ENCODE measurements at regions not wholly inside any gene's neighbourhood (a gene's known extent, or its start where the extent isn't known, plus 50 kb on each side); places are given as distances from the start of the nearest gene placed in this dataset.

DNA sequence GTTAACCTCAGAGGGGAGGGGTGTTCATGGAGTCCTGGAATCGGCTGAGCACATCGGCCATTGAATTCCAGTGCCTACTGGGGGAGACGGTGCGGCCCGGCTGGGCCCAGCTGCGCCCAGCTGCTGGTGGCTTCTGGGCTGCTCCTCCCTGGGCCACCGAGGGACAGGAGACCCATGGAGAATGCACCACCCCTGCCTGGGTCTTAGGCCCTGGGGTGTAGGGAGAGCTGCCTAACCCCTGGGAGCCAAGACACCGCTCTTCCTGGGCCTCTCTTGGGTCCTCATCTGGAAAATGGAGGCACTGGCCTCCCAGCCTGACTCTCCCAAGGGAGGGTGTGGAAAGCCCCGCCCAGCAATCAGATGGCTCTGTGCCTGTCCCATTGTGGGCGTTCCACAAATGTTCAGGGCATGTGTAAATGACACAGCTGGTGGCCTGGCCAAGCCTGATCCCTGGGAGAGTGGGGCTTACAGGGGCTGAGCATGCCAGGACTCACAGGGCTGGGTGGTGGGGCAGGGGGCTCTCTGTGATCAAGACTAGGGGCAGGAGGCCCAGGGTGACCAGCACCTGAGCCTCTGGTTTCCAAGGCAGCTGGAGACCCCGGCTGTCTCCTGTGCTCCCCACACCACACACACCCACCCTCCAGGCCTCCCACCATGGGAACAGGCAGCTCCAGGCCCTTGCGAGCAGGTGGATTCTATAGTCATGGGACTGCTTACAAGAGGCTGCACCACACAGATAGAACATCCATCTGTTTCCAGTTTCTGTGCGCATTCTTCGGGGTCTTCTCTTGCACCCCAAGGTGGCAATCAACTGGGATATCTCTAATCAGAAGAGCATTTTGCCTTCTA, 150.9 kb downstream of the URI1 start:
- no peak overlapping the region for H3K4me2 ChIP-seq (ENCODE audit: insufficient read depth, low read length)
- no peak overlapping the region for H2AFZ ChIP-seq (ENCODE audit: low read depth, low read length)
- H3K9me3 ChIP-seq (replicated peaks; ENCODE audit: control insufficient read depth, insufficient read depth, low read depth, low read length) = no peaks in the 10 kb centered on the region
- H3K9ac ChIP-seq (ENCODE audit: insufficient read depth in 1 of 2, low read depth in 2 of 2, low read length in 2 of 2) = no peak overlapping the region
- BruUV-seq (replicated peaks) = no TSS peak
- H3K4me3 ChIP-seq = no peak overlapping the region
- intact Hi-C loops (cut with micrococcal nuclease) (no loop called here), in situ Hi-C loops (cut with MboI) (no loop called here)
- H3K27me3 ChIP-seq (ENCODE audit: control insufficient read depth in 2 of 2, insufficient read depth in 2 of 2, low read length in 2 of 2) = peaks cover 22 to 54% of the 10 kb centered on the region in 2 experiments
- peaks cover 0 to 3% of the 10 kb centered on the region in 2 experiments; a peak in 1 of 5 replicates for H3K4me1 ChIP-seq (replicated peaks in 1 of 2; ENCODE audit: control insufficient read depth in 2 of 2, insufficient read depth in 2 of 2, low read length in 2 of 2)
- H4K20me1 ChIP-seq (replicated peaks; ENCODE audit: control insufficient read depth, insufficient read depth, low read length) = no peaks in the 10 kb centered on the region
- TF ChIP-seq RBFOX2 (IDR thresholded peaks at IDR 0.05; ENCODE audit: low read depth, low read length) (no peak), HDAC2 (IDR thresholded peaks at IDR 0.05) (no peak), EGR1 (conservative IDR thresholded peaks at IDR 0.05) (no peak), HLTF (IDR thresholded peaks at IDR 0.05) (no peak), KLF6 (CRISPR knock-in tag; IDR thresholded peaks at IDR 0.05; ENCODE audit: borderline replicate concordance) (no peak)
- FAIRE-seq = no peak
- DNase-seq (ENCODE audit: extremely low read depth in 1 of 4, low spot score in 3 of 4) = no peak
- WGBS (ENCODE audit: insufficient coverage, low coverage, missing lambda C conversion rate) = 2% methylated on average over 14 of the region's 14 CpGs
- ATAC-seq = peak; percentile 50; the same call in 2 of the 3 replicates
- no peaks in the 10 kb centered on the region for H3K36me3 ChIP-seq (ENCODE audit: control insufficient read depth, insufficient read depth, low read length)
- no peak overlapping the region for H3K27ac ChIP-seq (ENCODE audit: extremely low read depth, low read depth, low read length)
- ChIA-PET POLR2A (interaction anchor here (1.1 kb wide), 1 partner anchor 9 kb away, joined by 3 read pairs; no protein-coding TSS in a partner anchor), CTCF (ENCODE audit: low intra/inter-chr PET ratio) (no interaction called here)
- H3K9me1 ChIP-seq (ENCODE audit: control insufficient read depth, insufficient read depth, low read length) = no peaks in the 10 kb centered on the region
- no peaks in the 10 kb centered on the region for H3K79me2 ChIP-seq (ENCODE audit: control insufficient read depth, insufficient read depth, low read length)

All from K562 (cell line).